Urinary bladder (tissue), 3 donors: ENCODE measurements at regions not wholly inside any gene's neighbourhood (a gene's known extent, or its start where the extent isn't known, plus 50 kb on each side); places are given as distances from the start of the nearest gene placed in this dataset.
A peak's percentile ranks its signal among the peaks of the same experiment; 100 is the strongest.
"Not testable (repeated sequence)": the region's sequence is repeated elsewhere in the genome, so short reads cannot be mapped to it uniquely, and the experiment has no call there.

ENCODE experiments used
- DNase-seq: peaks from one replicate; pipeline ENCODE4 v3.0.0-alpha.2; 2015; ENCODE audit errors: extremely low spot score
- H3K27ac ChIP-seq: one replicate; pipeline ENCODE4 v1.5.1; 2013; ENCODE audit warnings: low read depth, mild to moderate bottlenecking, moderate library complexity
- H3K36me3 ChIP-seq: one replicate; pipeline ENCODE4 v1.6.1; 2013; ENCODE audit warnings: mild to moderate bottlenecking, moderate library complexity; ENCODE audit not compliant: insufficient read depth
- H3K4me1 ChIP-seq: one replicate; pipeline ENCODE4 v1.6.1; 2013; ENCODE audit warnings: mild to moderate bottlenecking, moderate library complexity; ENCODE audit not compliant: insufficient read depth
- H3K4me3 ChIP-seq: one replicate; pipeline ENCODE4 v1.5.1; 2013; ENCODE audit warnings: low read depth, low read length
- WGBS: extraction: QIAGEN DNeasy Blood & Tissue Kit; methylation state at CpG from one replicate; pipeline ENCODE4 v1.1.7; 2013; 5-methylcytosine and 5-hydroxymethylcytosine counted together
- donor health status: healthy with polysubstance abuse.
- donor health status: healthy.

- Histone ChIP-seq H3K4me3 (no peak overlapping the region), H3K4me1 (no peaks in the 10 kb centered on the region), H3K36me3 (no peaks in the 10 kb centered on the region), H3K27ac (no peak overlapping the region)
- DNase-seq: no peak
- WGBS: 95% methylated on average over 6 of the region's 6 CpGs
Measured at GRCh38 chr4:17057035-17057434, 158.6 kb upstream of the LDB2 start.

DNA sequence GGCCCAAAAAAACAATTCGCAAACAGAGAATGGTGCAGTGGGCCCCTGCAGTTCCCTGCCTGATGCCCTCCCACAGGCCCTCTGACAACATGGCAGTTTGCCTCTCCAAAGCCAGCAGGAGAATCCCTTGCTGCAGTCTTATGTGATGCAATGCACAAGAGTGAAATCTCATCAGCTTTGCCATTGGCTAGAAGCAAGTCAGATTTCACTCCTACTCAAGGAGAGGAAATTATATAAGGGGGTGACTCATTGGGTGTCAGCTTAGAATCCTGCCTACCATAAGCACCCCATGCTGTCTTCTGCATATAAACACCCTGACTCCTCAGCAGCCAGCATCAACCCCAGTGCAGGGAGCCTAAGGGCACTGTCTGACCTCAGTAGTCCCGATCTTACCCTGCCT is 157.3 kb upstream of the LDB2 start:
- 96% methylated on average over 2 of the region's 2 CpGs for WGBS

DNA sequence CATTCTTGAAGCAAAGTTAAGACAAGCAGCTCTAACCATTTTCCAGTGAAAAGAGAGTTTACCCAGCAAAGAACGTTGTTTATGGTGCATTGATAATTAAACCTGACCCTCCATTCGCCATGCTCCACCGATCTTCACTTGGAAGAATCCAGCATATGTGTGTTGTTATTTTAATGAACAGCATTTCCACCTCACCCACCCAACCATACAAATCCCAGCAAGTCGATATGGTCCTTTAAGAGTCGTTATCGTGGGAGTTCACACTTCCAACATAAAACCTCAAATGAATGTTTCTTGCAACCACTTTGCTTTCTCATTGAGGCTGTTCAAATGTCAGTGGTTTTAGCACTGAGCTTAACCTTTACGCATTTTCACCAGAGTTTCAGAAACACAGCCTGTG is 147.4 kb upstream of the LDB2 start:
- WGBS: 94% methylated on average over 7 of the region's 7 CpGs
- H3K27ac ChIP-seq: no peak overlapping the region
- H3K4me3 ChIP-seq: no peak overlapping the region
- H3K36me3 ChIP-seq: no peaks in the 10 kb centered on the region
- DNase-seq: no peak
- no peaks in the 10 kb centered on the region for H3K4me1 ChIP-seq

More for the DNA sequence above, 157.3 kb upstream of the LDB2 start:
- DNase-seq: no peak
- no peaks in the 10 kb centered on the region for H3K36me3 ChIP-seq
- H3K27ac ChIP-seq: no peak overlapping the region
- no peaks in the 10 kb centered on the region for H3K4me1 ChIP-seq
- no peak overlapping the region for H3K4me3 ChIP-seq

- Histone ChIP-seq H3K27ac (no peak overlapping the region), H3K36me3 (no peaks in the 10 kb centered on the region), H3K4me3 (no peak overlapping the region), H3K4me1 (no peaks in the 10 kb centered on the region)
- WGBS: 86% methylated on average over 7 of the region's 7 CpGs
- DNase-seq: no peak
Measured at GRCh38 chr4:17038510-17039176, 140.2 kb upstream of the LDB2 start.

DNA sequence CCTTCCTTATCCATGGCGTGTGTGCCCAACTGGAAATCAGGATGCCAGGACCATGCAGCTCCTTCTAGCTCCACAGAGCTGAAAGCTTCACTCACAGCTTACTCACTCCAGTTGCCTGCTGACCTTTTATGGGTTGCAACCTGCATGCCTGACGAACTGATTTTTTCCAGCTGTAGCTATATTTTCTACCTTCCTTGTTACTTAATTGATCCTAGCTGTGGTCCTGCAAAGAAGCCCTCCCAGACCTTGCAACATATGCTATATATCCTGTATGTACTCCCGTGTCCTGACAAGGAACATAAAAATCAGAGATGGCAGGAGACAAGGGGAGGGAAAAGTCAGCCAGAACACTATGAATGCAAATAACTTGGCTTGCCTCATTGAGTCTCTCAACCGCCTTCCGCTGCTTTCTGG is 135.3 kb upstream of the LDB2 start:
- H3K27ac ChIP-seq: no peak overlapping the region
- H3K4me3 ChIP-seq: no peak overlapping the region
- H3K4me1 ChIP-seq: no peaks in the 10 kb centered on the region
- 66% methylated on average over 5 of the region's 5 CpGs for WGBS
- H3K36me3 ChIP-seq: no peaks in the 10 kb centered on the region
- DNase-seq: peak; percentile 63

GRCh38 chr4:17033025-17033767 is 134.8 kb upstream of the LDB2 start:
- Histone ChIP-seq H3K27ac (no peak overlapping the region), H3K36me3 (no peaks in the 10 kb centered on the region), H3K4me1 (no peaks in the 10 kb centered on the region), H3K4me3 (no peak overlapping the region)
- 89% methylated on average over 3 of the region's 3 CpGs for WGBS
- DNase-seq: peak; percentile 57

DNA sequence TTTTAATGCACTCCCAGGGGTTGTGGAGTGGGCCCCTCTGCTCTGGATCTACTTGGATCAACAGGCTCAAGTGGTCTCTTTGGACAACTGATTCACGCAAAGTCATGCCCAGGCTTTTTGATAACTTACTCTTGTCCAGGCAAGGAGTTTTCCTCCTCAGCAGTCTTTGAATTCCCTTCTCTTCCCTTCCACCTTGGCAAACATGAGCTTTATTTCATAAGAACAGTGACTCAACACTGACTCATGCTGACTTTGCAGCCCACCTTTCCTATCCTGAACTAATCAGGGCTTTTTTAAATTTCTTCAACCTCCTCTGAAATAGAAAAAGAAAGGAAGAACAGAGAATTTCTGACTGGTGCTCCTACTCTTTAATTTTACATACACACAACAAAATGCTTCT is 132.1 kb upstream of the LDB2 start:
- 82% methylated on average over 1 of the region's 1 CpG for WGBS
- Histone ChIP-seq H3K4me3 (no peak overlapping the region), H3K36me3 (no peaks in the 10 kb centered on the region), H3K4me1 (no peaks in the 10 kb centered on the region), H3K27ac (no peak overlapping the region)
- DNase-seq: no peak

DNA sequence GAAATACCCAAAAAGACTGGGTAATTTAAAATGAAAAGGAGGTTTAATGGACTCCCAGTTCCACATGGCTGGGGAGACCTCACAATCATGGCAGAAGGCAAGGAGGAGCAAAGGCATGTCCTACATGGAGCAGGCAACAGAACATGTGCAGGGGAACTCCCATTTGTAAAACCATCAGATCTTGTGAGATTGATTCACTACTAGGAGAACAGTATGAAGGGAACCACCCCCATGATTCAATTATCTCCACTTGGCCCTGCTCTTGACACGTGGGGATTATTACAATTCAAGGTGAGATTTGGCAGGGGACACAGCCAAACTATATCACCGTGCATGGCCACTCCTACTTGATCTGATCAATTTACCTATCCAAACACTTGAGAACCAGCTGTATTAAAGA is 131.5 kb upstream of the LDB2 start:
- no peaks in the 10 kb centered on the region for H3K36me3 ChIP-seq
- 81% methylated on average over 2 of the region's 2 CpGs for WGBS
- no peak overlapping the region for H3K4me3 ChIP-seq
- DNase-seq: no peak
- no peak overlapping the region for H3K27ac ChIP-seq
- H3K4me1 ChIP-seq: no peaks in the 10 kb centered on the region

- WGBS: 88% methylated on average over 7 of the region's 7 CpGs
- H3K4me3 ChIP-seq: no peak overlapping the region
Measured at GRCh38 chr4:17029432-17029831, 131.0 kb upstream of the LDB2 start.

GRCh38 chr4:17027495-17027894 is 129.1 kb upstream of the LDB2 start:
- Histone ChIP-seq H3K4me3 (no peak overlapping the region), H3K36me3 (no peaks in the 10 kb centered on the region), H3K4me1 (no peaks in the 10 kb centered on the region), H3K27ac (no peak overlapping the region)
- WGBS: 74% methylated on average over 6 of the region's 6 CpGs
- no peak for DNase-seq

More at GRCh38 chr4:17029432-17029831, 131.0 kb upstream of the LDB2 start:
- H3K36me3 ChIP-seq: no peaks in the 10 kb centered on the region
- H3K27ac ChIP-seq: no peak overlapping the region
- H3K4me1 ChIP-seq: no peaks in the 10 kb centered on the region
- no peak for DNase-seq

DNA sequence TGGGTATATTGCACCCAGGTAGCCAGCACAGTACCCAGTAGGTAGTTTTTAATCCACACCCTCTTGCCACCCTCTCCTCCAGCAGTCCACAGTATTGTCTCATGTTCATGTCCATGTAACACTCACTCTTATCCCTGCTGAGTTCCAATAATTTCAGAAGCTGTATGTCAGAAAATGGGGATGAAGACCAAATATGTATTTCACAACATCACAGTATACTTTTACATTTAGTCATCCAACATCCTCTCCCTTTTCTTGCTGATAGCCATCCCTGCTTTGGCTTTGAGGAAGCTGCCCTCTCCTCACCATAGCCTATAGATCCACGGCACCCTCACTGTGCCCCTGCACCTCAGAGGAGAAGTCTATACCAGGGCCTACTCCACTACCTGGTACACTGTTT is 126.0 kb upstream of the LDB2 start:
- DNase-seq: no peak
- Histone ChIP-seq H3K36me3 (no peaks in the 10 kb centered on the region), H3K27ac (no peak overlapping the region), H3K4me3 (no peak overlapping the region), H3K4me1 (no peaks in the 10 kb centered on the region)
- 92% methylated on average over 1 of the region's 1 CpG for WGBS

DNA sequence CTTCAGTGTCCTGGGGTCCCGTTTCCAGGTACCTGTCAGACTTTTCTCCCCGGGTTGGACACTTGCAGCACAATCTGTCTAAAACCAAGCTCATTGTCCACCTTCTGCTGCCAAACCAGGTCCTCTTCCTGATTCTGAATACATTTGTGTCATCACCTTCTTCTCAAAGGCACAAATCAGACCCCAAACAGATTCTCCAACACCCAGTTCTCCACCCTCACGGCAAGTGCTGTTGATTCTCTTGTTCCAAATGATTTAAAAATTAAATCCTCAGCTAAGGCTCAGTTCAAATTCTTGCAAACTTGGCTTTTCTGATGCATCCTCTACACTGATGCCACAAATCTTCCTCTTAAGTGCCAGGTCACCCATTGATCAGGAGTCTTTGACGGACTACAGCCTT is 122.5 kb upstream of the LDB2 start:
- no peak for DNase-seq
- WGBS: 80% methylated on average over 4 of the region's 4 CpGs
- Histone ChIP-seq H3K4me3 (no peak overlapping the region), H3K36me3 (no peaks in the 10 kb centered on the region), H3K27ac (no peak overlapping the region), H3K4me1 (no peaks in the 10 kb centered on the region)

DNA sequence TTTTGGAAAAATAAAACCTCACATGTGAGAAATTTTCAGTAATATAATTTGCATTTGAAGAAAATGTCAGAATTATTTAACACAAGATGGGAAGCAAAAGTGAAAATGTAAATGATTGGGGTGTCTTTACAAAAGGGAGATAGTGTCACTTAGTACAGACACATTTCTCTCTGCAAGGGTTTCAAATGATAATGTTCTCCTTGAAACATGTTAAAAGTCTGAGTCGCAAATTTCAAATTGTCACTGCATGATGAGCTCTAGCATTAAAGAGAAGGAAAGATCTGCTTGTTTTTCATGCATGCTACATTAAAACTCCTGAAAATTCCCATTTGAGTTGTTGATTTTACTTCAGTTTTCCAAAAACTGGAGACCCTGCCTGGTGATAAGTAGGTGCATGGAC is 122.0 kb upstream of the LDB2 start:
- no peaks in the 10 kb centered on the region for H3K4me1 ChIP-seq
- H3K27ac ChIP-seq: no peak overlapping the region
- no peak overlapping the region for H3K4me3 ChIP-seq
- 97% methylated on average over 1 of the region's 1 CpG for WGBS
- DNase-seq: no peak
- no peaks in the 10 kb centered on the region for H3K36me3 ChIP-seq

DNA sequence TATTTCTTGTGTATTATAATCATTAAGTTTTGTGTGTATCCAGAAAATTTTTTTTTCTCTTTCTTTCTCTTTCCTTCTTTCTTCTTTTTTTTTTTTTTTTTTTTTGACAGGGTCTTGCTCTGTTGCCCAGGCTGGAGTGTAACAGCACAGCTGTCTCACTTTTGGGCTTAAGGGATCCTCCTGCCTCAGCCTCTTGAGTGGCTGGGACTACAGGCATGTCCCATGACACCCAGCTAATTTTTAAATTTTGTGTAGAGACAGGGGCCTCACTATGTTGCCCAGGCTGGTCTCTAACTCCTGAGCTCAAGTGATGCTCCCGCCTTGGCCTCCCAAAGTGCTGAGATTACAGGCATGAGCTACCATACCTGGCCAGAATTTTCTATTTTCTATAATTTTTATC is 120.2 kb upstream of the LDB2 start:
- not testable (repeated sequence) for H3K27ac ChIP-seq, H3K36me3 ChIP-seq, H3K4me1 ChIP-seq, H3K4me3 ChIP-seq, DNase-seq
- WGBS: 98% methylated on average over 1 of the region's 1 CpG
